Stomach (tissue), 4 donors: ENCODE measurements at regions not wholly inside any gene's neighbourhood (a gene's known extent, or its start where the extent isn't known, plus 50 kb on each side); places are given as distances from the start of the nearest gene placed in this dataset.
"Not testable (repeated sequence)": the region's sequence is repeated elsewhere in the genome, so short reads cannot be mapped to it uniquely, and the experiment has no call there.

Source experiments
- POLR2A ChIP-seq, 4 donors: fragments of 450-650 bp; IDR thresholded peaks; one replicate each; pipeline ENCODE4 v1.6.1; 2016; ENCODE audit warnings: antibody characterized with exemption in 4 of 4, control low read depth in 2 of 4, mild to moderate bottlenecking in 1 of 4, moderate library complexity in 1 of 4
- POLR2AphosphoS5 ChIP-seq, 3 donors: sonication (generic); formaldehyde crosslinking; IDR thresholded peaks; one replicate each; pipeline ENCODE4 v1.6.1; 2016; ENCODE audit warnings: antibody characterized with exemption in 3 of 3
- TF ChIP-seq, protein P1 (sequence below), 7 experiments: fragments of 450-650 bp in 4 of 7; fragments of 200-600 bp in 3 of 7; sonication (generic) in 3 of 7; IDR thresholded peaks; one replicate each; pipeline ENCODE4 v1.5.1; 2016 to 2019; ENCODE audit warnings: antibody characterized with exemption in 7 of 7, control low read depth in 2 of 7, mild to moderate bottlenecking in 1 of 7

DNA sequence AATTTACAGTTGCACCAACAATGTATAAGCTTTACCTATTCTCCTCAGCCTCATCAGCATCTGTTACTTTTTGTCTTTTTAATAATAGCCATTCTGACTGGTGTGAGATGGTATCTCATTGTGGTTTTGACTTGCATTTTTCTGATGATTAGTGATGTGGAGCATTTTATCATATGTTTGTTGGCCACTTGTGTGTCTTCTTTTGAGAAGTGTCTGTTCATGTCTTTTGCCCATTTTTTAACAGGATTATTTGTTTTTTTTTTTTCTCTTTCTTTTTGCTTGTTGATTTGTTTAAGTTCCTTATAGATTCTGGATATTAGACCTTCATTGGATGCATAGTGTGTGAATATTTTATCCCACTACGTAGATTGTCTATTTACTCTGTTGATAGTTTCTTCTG lies 191.3 kb downstream of the VAPA start:
- not testable (repeated sequence) for TF ChIP-seq POLR2A, POLR2AphosphoS5 (IDR thresholded peaks at IDR 0.05)
- TF ChIP-seq, protein P1, sequence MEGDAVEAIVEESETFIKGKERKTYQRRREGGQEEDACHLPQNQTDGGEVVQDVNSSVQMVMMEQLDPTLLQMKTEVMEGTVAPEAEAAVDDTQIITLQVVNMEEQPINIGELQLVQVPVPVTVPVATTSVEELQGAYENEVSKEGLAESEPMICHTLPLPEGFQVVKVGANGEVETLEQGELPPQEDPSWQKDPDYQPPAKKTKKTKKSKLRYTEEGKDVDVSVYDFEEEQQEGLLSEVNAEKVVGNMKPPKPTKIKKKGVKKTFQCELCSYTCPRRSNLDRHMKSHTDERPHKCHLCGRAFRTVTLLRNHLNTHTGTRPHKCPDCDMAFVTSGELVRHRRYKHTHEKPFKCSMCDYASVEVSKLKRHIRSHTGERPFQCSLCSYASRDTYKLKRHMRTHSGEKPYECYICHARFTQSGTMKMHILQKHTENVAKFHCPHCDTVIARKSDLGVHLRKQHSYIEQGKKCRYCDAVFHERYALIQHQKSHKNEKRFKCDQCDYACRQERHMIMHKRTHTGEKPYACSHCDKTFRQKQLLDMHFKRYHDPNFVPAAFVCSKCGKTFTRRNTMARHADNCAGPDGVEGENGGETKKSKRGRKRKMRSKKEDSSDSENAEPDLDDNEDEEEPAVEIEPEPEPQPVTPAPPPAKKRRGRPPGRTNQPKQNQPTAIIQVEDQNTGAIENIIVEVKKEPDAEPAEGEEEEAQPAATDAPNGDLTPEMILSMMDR (IDR thresholded peaks at IDR 0.05): not testable (repeated sequence)
